NCI-H146 (cell line): ENCODE measurements at regions not wholly inside any gene's neighbourhood (a gene's known extent, or its start where the extent isn't known, plus 50 kb on each side); places are given as distances from the start of the nearest gene placed in this dataset.
"Not testable (repeated sequence)": the region's sequence is repeated elsewhere in the genome, so short reads cannot be mapped to it uniquely, and the experiment has no call there.

Experiments
- DNase-seq: peaks from one replicate; lab custom pipeline; 2025; lab: John Stamatoyannopoulos, UW

GRCh38 chr14:28323951-28324741, 442.4 kb upstream of the FOXG1 start:
- DNase-seq, result no peak

DNA sequence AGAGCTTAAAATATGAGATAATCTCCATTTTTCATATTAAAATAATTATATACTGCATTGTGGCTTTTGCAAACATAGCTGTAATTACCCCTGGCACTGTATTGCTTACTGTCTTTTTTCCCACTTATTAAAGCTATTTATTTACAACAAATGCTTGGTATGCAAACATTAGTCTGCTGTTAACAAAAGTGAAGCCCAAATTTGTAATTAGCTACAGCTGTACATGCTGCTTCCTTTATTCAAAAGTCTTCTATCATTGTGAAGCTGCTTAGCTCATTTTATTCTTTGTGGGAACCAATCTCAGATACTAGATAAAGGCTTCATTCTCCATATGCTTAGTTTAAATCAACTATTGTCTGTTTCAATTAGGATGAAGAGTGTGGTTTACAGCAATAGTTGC, 425.8 kb upstream of the FOXG1 start:
- DNase-seq, result peak; percentile 72

DNA sequence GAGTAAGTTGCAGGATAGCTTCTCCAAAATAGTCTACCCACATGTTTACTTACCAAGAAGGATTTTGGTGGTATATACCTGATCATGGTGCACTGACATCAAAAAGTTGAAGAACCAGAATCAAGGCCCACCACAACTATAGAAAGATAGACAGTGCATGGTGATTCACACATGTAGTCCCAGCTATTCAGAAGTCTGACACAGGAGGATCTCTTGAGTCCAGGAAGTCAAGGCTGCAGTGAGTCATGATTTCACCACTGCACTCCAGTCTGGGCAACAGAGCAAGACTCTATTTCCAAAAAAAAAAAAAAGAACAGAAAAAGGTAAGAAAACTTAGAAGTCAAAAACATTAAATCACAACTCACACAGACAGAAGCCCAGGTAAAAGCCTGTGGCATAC, 422.2 kb upstream of the FOXG1 start:
- no peak for DNase-seq

- DNase-seq, result no peak
Measured at GRCh38 chr14:28348797-28349196, 417.8 kb upstream of the FOXG1 start.

DNA sequence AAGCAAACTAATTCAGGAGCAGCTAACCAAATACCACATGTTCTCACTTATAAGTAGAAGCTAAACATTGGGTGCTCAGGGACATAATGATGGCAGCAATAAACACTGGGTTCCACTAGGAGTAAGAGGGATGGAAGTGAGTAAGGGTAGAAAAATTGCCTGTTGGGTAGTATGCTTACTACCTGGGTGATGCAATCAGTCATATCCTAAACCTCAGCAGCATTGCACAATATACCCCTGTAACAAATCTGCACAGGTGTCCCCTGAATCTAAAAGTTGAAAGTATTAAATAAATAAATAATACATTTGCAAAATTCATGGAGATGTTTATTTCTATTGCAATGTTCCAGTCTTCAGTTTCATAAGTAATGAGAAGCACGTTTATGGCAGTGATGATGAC, 409.8 kb upstream of the FOXG1 start:
- DNase-seq, result no peak

- DNase-seq, result no peak
Measured at GRCh38 chr14:28361486-28361885, 405.1 kb upstream of the FOXG1 start.

DNA sequence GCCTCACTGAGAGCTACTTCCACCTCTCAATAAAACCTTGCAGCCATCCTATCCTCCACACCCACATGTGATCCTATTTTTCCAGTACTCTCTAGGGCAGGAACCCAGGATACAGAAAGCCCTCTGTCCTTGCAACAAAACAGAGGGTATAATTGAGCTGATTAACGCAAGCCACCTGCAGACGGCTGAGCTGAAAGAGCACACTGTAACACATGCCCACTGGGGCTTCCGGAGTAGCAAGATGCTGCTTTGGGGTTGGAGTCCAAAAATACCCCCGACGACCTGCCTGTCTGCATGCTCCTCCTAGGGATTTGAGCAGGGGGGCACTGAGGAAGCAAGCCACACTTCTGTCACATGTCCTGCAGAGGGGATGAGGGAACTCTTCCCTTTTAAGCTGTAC, 401.1 kb upstream of the FOXG1 start:
- no peak for DNase-seq

DNA sequence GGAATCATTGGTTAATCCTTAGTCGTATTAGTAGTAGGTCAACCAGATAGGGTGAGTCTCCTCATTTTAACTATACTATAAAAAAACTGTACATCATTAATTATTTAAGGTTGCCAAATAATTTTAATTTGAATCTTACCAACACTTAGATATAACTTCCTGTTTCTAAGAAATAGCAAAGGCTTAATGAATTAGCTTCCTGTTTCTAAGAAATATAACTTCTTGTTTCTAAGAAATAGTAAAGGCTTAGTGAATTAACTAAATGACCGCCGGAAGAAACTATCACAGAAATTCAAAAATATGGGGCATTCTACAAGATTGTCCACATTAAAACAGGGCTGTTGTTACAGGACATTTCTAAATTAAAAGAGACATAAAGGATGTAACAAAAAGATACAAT, 392.9 kb upstream of the FOXG1 start:
- no peak for DNase-seq

DNA sequence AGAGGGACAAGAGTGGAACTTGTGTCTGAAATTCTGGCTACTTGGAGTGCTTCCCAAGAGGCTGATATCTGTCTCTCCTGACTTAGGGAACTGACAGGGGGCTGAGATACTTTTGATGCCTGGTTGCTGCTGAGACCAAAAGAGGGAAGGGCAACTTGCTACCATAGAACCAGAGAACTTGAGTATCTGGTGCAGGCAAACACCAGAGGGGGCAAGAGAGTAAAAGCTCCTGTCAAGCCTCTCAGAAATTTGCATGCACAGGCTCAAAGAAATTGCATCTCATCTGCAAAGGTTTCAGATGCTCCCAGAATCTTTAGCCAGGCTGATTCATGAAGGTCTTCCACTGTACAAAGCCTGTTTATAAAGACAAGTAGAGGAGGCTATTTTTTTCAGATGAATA, 391.3 kb upstream of the FOXG1 start:
- peak; percentile 3 for DNase-seq

DNA sequence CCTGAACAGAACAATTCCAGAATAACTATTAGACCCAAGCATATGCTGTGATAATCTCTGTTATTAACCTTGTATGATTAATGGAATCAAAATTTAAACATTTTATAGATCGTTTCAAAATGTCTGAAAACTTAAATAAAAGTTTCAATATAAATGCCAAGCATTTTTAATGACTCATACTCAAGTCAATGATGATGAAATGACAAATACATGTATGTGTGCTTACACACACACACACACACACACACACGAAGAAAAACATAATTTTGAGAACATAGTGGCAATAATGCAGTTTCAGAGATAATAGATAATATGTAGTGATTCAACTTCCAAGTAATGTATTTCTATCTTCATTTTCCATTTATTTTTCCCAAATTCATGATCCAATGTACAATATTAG, 384.9 kb upstream of the FOXG1 start:
- DNase-seq, result no peak

- DNase-seq, result no peak
Measured at GRCh38 chr14:28382444-28383190, 384.0 kb upstream of the FOXG1 start.

- DNase-seq, result no peak
Measured at GRCh38 chr14:28398506-28398905, 368.1 kb upstream of the FOXG1 start.

DNA sequence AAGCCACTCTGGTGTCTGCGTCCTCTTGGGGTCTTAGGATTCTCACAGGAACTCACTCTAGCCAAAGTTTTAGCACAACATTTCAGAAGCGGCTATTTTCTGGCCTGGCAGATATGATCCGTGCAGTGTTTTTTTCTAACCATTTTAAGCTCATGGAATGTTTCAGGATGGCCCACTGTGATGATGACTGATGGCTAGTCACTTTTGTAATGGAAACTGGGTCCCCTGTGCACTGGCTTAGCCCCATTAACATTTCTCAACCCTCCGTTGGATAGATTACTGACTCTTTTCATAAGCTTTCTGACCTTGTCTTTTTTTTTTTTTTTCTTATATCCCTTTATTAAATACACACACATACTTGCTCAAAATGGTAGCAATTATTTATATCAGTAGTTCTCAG, 364.9 kb upstream of the FOXG1 start:
- not testable (repeated sequence) for DNase-seq

DNA sequence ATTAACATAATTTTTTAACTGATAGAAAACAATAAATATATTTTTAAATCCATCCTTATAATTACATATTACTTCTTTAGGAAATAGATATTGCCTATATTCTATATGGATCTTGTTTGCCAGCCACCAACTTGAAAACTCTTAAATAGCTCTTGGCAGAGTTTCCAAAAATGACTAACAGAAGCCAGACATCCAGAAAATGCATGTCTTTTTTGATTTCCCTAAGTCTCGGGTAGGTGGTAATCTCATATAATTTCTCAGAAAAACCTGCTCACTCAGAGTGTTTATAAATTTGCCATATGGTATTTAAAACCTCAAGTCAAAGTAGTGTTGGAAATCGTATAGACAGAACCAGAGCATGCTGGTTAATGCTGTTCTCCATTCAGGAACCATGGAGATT, 360.4 kb upstream of the FOXG1 start:
- no peak for DNase-seq

DNA sequence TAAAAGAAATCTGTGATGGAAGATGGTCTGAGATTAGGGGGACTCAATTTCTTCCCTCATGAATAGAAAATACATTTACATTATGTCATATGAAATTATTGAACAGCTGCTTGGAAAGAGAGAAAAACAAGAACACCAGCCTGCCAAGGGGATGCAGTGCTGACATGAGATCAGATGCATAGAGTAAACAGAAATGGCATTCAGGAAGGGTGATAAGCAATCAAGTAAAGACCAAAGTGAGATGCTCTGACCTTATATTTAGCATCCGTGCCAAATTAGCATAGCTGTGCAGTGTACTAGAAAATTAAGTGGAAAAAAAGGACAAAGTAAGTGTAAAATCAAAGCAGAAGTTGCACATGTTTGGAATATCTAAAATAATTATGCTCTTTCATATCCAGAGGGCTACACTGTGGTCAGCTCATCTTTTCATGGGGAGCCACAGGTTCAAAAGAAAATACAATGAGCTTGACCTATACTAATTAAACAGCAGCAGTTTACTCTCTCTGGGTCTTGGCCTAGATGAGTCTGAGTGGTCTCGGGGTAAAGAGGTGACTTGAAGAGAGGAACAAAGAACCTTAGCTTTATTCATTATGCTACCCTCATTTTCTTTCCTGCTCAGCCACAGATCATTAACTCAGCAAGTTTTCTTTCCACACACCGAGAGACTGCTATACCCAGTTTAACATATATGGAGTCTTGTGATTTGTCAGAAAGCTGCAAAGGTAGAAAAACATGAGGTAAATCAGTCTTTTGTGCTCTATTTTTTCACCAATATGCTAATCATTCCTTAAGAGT, 359.4 kb upstream of the FOXG1 start:
- DNase-seq, result peak; percentile 54

DNA sequence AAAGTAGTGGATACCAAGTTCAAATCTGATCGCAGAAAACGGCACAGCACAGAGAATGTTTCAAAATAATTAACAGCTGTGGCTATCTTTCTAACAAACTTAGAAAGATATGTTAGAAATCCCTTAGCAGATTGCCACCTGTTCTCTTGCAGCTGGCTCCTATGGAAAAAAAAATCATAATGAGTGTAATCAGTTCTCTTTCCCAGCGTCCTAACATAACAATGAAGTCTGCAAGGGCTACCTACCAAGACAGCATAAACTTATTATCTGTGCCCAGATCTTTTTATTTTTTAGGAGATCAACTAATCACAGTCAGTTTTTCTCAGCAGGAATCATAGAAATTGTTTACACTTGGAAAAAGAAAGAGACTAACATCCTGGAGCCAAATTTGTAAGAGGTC, 358.6 kb upstream of the FOXG1 start:
- peak; percentile 67 for DNase-seq

- peak; percentile 25 for DNase-seq
Measured at GRCh38 chr14:28412077-28412476, 354.5 kb upstream of the FOXG1 start.

GRCh38 chr14:28426960-28427359, 339.6 kb upstream of the FOXG1 start:
- DNase-seq, result no peak

- DNase-seq, result no peak
Measured at GRCh38 chr14:28436821-28437220, 329.8 kb upstream of the FOXG1 start.

- DNase-seq, result no peak
Measured at GRCh38 chr14:28461389-28461788, 305.2 kb upstream of the FOXG1 start.

DNA sequence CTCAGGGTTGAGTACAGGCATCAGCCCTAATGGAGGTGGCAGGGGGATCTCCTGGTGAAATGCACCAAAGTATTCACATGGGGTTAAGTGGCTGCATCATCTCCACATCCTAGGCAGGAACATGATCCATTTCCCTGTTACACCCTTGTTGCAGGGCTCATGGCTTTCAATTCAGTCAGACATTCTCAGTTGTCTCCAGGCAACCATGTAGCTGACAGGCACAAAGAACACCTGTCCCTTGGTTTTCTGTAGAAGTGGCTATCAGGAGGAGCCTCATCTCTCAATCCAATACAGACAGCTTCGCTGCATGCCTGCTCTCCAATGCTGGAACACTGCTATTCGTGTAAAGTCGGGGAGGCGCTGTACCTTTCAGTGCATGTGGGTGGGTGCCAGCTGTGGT, 299.0 kb upstream of the FOXG1 start:
- peak; percentile 66 for DNase-seq

- peak; percentile 68 for DNase-seq
Measured at GRCh38 chr14:28468191-28469151, 298.1 kb upstream of the FOXG1 start.
